K562 (cell line): ENCODE measurements at regions not wholly inside any gene's neighbourhood (a gene's known extent, or its start where the extent isn't known, plus 50 kb on each side); places are given as distances from the start of the nearest gene placed in this dataset.
A peak's percentile ranks its signal among the peaks of the same experiment; 100 is the strongest.

Experiments used
- ATAC-seq: fragments of 200-7000 bp; cut with Tn5 transposase; 3 replicates; pipeline ENCODE4 v1.9.1; 2020; ENCODE audit warnings: moderate library complexity
- BruUV-seq: library from RNA; stranded (reverse); fragments of 400-500 nt; replicated peaks from 2 replicates; lab custom pipeline; 2021; lab: Mats Ljungman, UMichigan
- CTCF ChIA-PET: fragments of 300-600 bp; formaldehyde crosslinking; extraction: SDS; loops from one replicate; lab custom pipeline; 2021; ENCODE audit warnings: low intra/inter-chr PET ratio; lab: Yijun Ruan, JAX
- POLR2A ChIA-PET: fragments of 300-600, 350-650 bp; sonication (Branson Sonifier 250); formaldehyde crosslinking; extraction: SDS; loops from one replicate; lab custom pipeline; 2021; ENCODE audit warnings: antibody characterized with exemption, inconsistent platforms; lab: Yijun Ruan, JAX
- DNase-seq, 4 experiments: peaks; one replicate each; pipeline versions ENCODE4 v3.0.0 to v3.0.0-alpha.2; 2011 to 2018; ENCODE audit warnings: low spot score in 3 of 4, mixed read lengths in 3 of 4; ENCODE audit errors: extremely low read depth in 1 of 4
- FAIRE-seq: peaks from 2 replicates; lab custom pipeline; 2011; peaks lifted over from hg19 to GRCh38; lab: Jason Lieb, UNC
- H2AFZ ChIP-seq: 2 replicates; pipeline ENCODE4 v1.6.0; 2011; ENCODE audit warnings: low read depth, low read length, control low read depth, inconsistent platforms
- H3K27ac ChIP-seq: fragments of 200-600 bp; 3 replicates; pipeline ENCODE4 v1.8.0; 2011; ENCODE audit warnings: low read depth, mild to moderate bottlenecking, control low read depth, inconsistent platforms, low read length, moderate library complexity, mixed read lengths; ENCODE audit errors: extremely low read depth
- H3K27me3 ChIP-seq, 2 experiments: fragments of 300-600 bp in 1 of 2; 2 replicates in 1 of 2; 3 replicates in 1 of 2; pipeline versions ENCODE4 v1.6.0 to v1.8.0; 2011; ENCODE audit warnings: inconsistent platforms in 2 of 2, low read length in 2 of 2, mild to moderate bottlenecking in 1 of 2, mixed read lengths in 1 of 2, moderate library complexity in 1 of 2; ENCODE audit not compliant: control insufficient read depth in 2 of 2, insufficient read depth in 2 of 2
- H3K36me3 ChIP-seq: fragments of 300-600 bp; 3 replicates; pipeline ENCODE4 v1.8.0; 2011; ENCODE audit warnings: mild to moderate bottlenecking, low read length, inconsistent platforms; ENCODE audit not compliant: control insufficient read depth, insufficient read depth
- H3K4me1 ChIP-seq, 2 experiments: fragments of 200-600 bp in 1 of 2; replicated peaks in 1 of 2; 2 replicates in 1 of 2; 3 replicates in 1 of 2; pipeline versions ENCODE4 v1.5.1 to v1.8.0; 2011; ENCODE audit warnings: inconsistent platforms in 2 of 2, low read length in 2 of 2, mild to moderate bottlenecking in 1 of 2, mixed read lengths in 1 of 2, moderate library complexity in 1 of 2; ENCODE audit not compliant: control insufficient read depth in 2 of 2, insufficient read depth in 2 of 2
- H3K4me2 ChIP-seq: 2 replicates; pipeline ENCODE4 v1.6.1; 2011; ENCODE audit warnings: low read length, control low read depth, inconsistent platforms, mixed read lengths; ENCODE audit not compliant: insufficient read depth
- H3K4me3 ChIP-seq: fragments of 200-600 bp; sonication (generic), shearing (Covaris generic); 2 replicates; pipeline ENCODE4 v1.5.1; 2016; ENCODE audit warnings: control low read depth, inconsistent platforms
- H3K79me2 ChIP-seq: fragments of 200-600 bp; 3 replicates; pipeline ENCODE4 v1.8.0; 2011; ENCODE audit warnings: low read length, inconsistent platforms; ENCODE audit not compliant: control insufficient read depth, insufficient read depth
- H3K9ac ChIP-seq, 2 experiments: 2 replicates each; pipeline versions ENCODE4 v1.6.0 to v1.6.1; 2011; ENCODE audit warnings: low read depth in 2 of 2, low read length in 2 of 2, control low read depth in 1 of 2, inconsistent platforms in 1 of 2, mild to moderate bottlenecking in 1 of 2, mixed read lengths in 1 of 2; ENCODE audit not compliant: insufficient read depth in 1 of 2
- H3K9me1 ChIP-seq: one replicate; pipeline ENCODE4 v1.6.0; 2011; ENCODE audit warnings: inconsistent platforms, mild to moderate bottlenecking, low read length, moderate library complexity; ENCODE audit not compliant: control insufficient read depth, insufficient read depth
- H3K9me3 ChIP-seq: replicated peaks from 2 replicates; pipeline ENCODE4 v1.5.1; 2011; ENCODE audit warnings: low read depth, low read length, inconsistent platforms; ENCODE audit not compliant: control insufficient read depth, insufficient read depth
- H4K20me1 ChIP-seq: replicated peaks from 2 replicates; pipeline ENCODE4 v1.6.1; 2011; ENCODE audit warnings: low read length, inconsistent platforms, mixed read lengths; ENCODE audit not compliant: control insufficient read depth, insufficient read depth
- CBFA2T3 ChIP-seq: fragments of 450-650 bp; IDR thresholded peaks from 2 replicates; pipeline ENCODE4 v1.6.1; 2017
- EWSR1 ChIP-seq: fragments of 450-650 bp; IDR thresholded peaks from 2 replicates; pipeline ENCODE4 v1.6.1; 2018; ENCODE audit warnings: borderline replicate concordance, mild to moderate bottlenecking, low read depth, moderate library complexity; ENCODE audit not compliant: partially characterized antibody
- HMG20B ChIP-seq: fragments of 250-450 bp; sonication (Bioruptor Pico); IDR thresholded peaks from 2 replicates; pipeline ENCODE4 v1.5.0; 2021; ENCODE audit warnings: mild to moderate bottlenecking
- NFIC ChIP-seq: fragments of 450-650 bp; IDR thresholded peaks from 2 replicates; pipeline ENCODE4 v1.6.1; 2017; ENCODE audit warnings: mild to moderate bottlenecking, inconsistent platforms
- NFIX ChIP-seq: fragments of 250-450 bp; sonication (Bioruptor Pico); IDR thresholded peaks from 2 replicates; pipeline ENCODE4 v1.4.0; 2020; ENCODE audit warnings: low read depth, mild to moderate bottlenecking, moderate library complexity
- TEAD2 ChIP-seq: fragments of 450-650 bp; IDR thresholded peaks from 2 replicates; pipeline ENCODE4 v1.6.1; 2016; ENCODE audit warnings: missing genetic modification characterization, control low read depth, missing compliant biosample characterization
- ZBTB26 ChIP-seq: fragments of 450-650 bp; formaldehyde crosslinking; IDR thresholded peaks from 2 replicates; pipeline ENCODE4 v1.4.0; 2022; ENCODE audit warnings: missing genetic modification characterization
- ZNF143 ChIP-seq: sonication (generic); formaldehyde crosslinking; IDR thresholded peaks from 2 replicates; pipeline ENCODE4 v1.9.0; 2022; ENCODE audit warnings: mild to moderate bottlenecking, missing genetic modification reagents
- WGBS: fragments of 100-300 bp; shearing (Covaris generic); methylation state at CpG from one replicate; pipeline ENCODE4 v1.1.6; 2016; ENCODE audit warnings: low coverage, mixed read lengths; ENCODE audit not compliant: insufficient coverage; ENCODE audit errors: missing lambda C conversion rate; 5-methylcytosine and 5-hydroxymethylcytosine counted together
- in situ Hi-C: fragments of 300-500 bp; cut with MboI; formaldehyde crosslinking; loops from 4 replicates; pipeline ENCODE4 v1.15.0; 2018; ENCODE audit warnings: inconsistent platforms, mixed read lengths
- intact Hi-C: fragments of 100-400 bp; cut with micrococcal nuclease; formaldehyde crosslinking; loops from 2 replicates; pipeline ENCODE4 v1.14.2; 2022

- no peak overlapping the region for H3K4me3 ChIP-seq
- FAIRE-seq (no peak), DNase-seq (no peak), ATAC-seq (no peak)
- H3K4me2 ChIP-seq = no peak overlapping the region
- H2AFZ ChIP-seq = no peak overlapping the region
- WGBS = 0% methylated on average over 4 of the region's 5 CpGs
- no TSS peak for BruUV-seq
- H3K36me3 ChIP-seq = no peaks in the 10 kb centered on the region
- no peak overlapping the region for H3K27ac ChIP-seq
- POLR2A ChIA-PET = no interaction called here
- H3K27me3 ChIP-seq = no peaks in the 10 kb centered on the region
- H3K79me2 ChIP-seq = no peaks in the 10 kb centered on the region
- H3K9me3 ChIP-seq = no peaks in the 10 kb centered on the region
- H3K9me1 ChIP-seq = no peaks in the 10 kb centered on the region
- CTCF ChIA-PET = no interaction called here
- TF ChIP-seq HMG20B = no peak
- TF ChIP-seq NFIX (CRISPR knock-in tag) = peak; percentile 43; the same call in 1 of the 2 replicates
- peak; percentile 25; the same call in 1 of the 2 replicates for TF ChIP-seq NFIC
- H4K20me1 ChIP-seq = no peaks in the 10 kb centered on the region
- H3K4me1 ChIP-seq = no peaks in the 10 kb centered on the region
- intact Hi-C loops (no loop called here), in situ Hi-C loops (no loop called here)
- no peak overlapping the region for H3K9ac ChIP-seq
Observed at GRCh38 chr14:83867566-83868225, 1662.2 kb upstream of the FLRT2 start.

DNA sequence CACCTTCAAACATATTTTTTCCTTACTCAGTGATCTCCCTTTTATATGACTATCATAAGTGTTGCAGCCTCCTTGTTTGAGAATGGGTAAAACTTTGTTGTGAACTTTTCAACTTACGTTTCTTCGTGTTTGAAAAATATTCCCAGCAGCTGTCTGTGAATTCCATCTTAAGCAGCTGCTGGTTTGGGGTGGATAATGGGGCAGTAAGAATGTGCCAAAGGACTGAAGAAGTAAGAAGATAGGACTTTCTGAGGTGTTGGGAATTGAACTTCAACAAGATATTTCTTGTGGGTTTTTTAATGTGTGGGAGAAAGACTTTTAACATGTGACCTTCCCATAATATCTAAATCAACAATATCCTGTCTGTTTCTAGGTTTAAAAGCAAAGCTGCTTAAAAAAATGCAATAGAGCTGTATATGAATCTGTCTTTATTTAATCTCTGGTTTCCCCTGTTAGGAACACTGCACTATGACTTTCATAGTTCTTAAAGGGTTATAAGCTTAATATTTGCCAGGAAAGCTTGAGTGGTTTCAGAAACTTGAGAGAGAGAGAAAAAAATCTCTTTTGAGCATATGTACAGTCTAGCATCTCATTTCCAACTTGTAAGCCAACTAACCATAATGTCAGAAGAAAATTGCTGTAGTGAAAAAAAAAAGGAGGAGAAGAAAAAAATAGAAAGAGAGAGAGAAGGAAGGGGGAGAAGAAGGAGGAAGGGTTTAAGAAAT lies 1659.2 kb upstream of the FLRT2 start:
- H3K9me1 ChIP-seq = no peaks in the 10 kb centered on the region
- DNase-seq = no peak
- no peaks in the 10 kb centered on the region for H4K20me1 ChIP-seq
- in situ Hi-C loops (no loop called here), intact Hi-C loops (no loop called here)
- no peak overlapping the region for H3K9ac ChIP-seq
- H2AFZ ChIP-seq = no peak overlapping the region
- H3K4me3 ChIP-seq = no peak overlapping the region
- H3K36me3 ChIP-seq = no peaks in the 10 kb centered on the region
- H3K4me1 ChIP-seq = no peaks in the 10 kb centered on the region
- POLR2A ChIA-PET = no interaction called here
- no peak overlapping the region for H3K27ac ChIP-seq
- FAIRE-seq = no peak
- no peaks in the 10 kb centered on the region for H3K9me3 ChIP-seq
- no peaks in the 10 kb centered on the region for H3K79me2 ChIP-seq
- H3K27me3 ChIP-seq = no peaks in the 10 kb centered on the region
- H3K4me2 ChIP-seq = no peak overlapping the region
- TF ChIP-seq CBFA2T3 (no peak), EWSR1 (no peak), ZNF143 (CRISPR knock-in tag) (no peak), TEAD2 (tag) (no peak), ZBTB26 (CRISPR knock-in tag) (no peak)
- BruUV-seq = no TSS peak
- no peak for ATAC-seq
- CTCF ChIA-PET = no interaction called here
- 0% methylated on average over 2 of the region's 2 CpGs for WGBS
